BJ (cell line): ENCODE measurements at regions not wholly inside any gene's neighbourhood (a gene's known extent, or its start where the extent isn't known, plus 50 kb on each side); places are given as distances from the start of the nearest gene placed in this dataset.

ENCODE experiments used
- CTCF ChIA-PET: fragments of 350-600 bp; formaldehyde crosslinking; extraction: SDS; loops from one replicate; lab custom pipeline; 2021; ENCODE audit warnings: antibody characterized with exemption, inconsistent platforms; lab: Yijun Ruan, JAX
- POLR2A ChIA-PET: fragments of 300-600 bp; sonication (Branson Sonifier 250); formaldehyde crosslinking; extraction: SDS; loops from one replicate; lab custom pipeline; 2021; ENCODE audit warnings: antibody characterized with exemption; lab: Charles Lee
- DNase-seq: peaks from one replicate; pipeline ENCODE4 v3.0.0-alpha.2; 2011; ENCODE audit warnings: low read depth
- H3K27me3 ChIP-seq: 2 replicates; pipeline ENCODE4 v1.6.0; 2011; ENCODE audit warnings: low read length; ENCODE audit not compliant: control insufficient read depth, insufficient read depth
- H3K36me3 ChIP-seq: 2 replicates; pipeline ENCODE4 v1.5.1; 2011; ENCODE audit warnings: low read length; ENCODE audit not compliant: control insufficient read depth, insufficient read depth
- H3K4me3 ChIP-seq: 2 replicates; pipeline ENCODE4 v1.5.1; 2011; ENCODE audit warnings: low read depth, mild to moderate bottlenecking, control low read depth, low read length
- CTCF ChIP-seq: IDR thresholded peaks from 2 replicates; pipeline ENCODE4 v1.5.1; 2011; ENCODE audit warnings: low read depth, mild to moderate bottlenecking, control low read depth, inconsistent platforms, low read length, moderate library complexity; ENCODE audit not compliant: insufficient read depth

DNA sequence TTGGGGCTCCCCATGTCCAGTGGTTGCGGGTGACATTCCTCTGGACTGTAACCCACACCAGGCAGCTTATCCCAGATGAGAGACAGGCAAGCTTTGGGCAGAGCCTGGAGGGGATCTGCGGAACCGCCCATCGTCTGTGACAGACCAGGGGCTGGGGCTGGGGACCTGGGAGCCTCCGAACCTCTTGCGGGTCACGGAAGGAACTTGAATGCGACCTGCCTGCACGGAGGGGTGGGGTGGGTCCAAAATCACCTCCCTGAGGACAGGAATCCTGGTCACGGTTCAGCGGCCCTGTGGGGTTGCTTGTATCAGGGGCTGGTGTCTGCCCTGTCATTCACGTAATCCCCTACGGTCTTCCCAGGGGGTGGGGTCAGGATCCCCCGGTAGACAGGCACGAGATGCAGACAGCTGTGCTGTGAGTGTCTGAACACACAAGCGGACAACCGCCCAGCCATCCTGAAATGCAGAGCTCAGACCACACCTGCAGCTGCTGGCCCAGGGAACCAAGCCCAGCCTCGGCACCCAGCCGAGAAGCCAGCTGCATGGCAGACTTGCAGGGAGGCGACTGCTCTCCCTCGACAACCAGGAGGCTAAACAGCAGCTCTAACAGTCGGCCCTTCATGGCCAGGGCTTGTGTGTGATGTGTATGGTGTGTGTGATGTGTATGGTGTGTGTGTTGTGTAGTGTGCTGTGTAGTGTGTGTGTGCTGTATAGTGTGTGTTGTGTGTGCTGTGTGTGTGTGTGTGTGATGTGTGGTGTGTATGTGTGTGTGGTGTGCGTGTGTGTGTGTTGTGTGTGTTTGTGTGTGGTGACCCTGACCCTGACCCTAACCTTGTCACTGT lies 105.9 kb upstream of the ADRA2C start:
- no peak for TF ChIP-seq CTCF
- Histone ChIP-seq H3K4me3 (no peak overlapping the region), H3K27me3 (peaks cover 5% of the 10 kb centered on the region), H3K36me3 (no peaks in the 10 kb centered on the region)
- DNase-seq, result no peak
- POLR2A ChIA-PET, result no interaction called here
- CTCF ChIA-PET, result no interaction called here

DNA sequence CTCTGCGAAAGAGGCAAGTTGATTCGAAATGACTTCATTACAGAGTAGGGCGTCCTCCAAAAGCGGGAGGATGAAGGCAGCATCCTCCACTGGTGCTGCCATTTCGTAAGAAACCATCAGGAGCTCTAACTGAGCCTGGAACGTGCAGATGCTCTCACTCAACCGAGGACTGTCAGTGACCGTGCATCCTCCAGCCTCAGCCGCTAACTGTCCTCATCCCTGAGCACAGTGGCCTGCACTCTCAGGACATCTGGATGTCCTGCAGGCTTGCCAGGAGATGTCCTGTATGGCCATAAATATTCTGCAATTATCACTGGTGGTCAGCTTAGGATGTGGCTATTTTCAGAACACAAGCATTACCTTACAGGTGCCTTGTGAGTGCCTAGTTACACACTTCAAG lies 107.1 kb upstream of the ADRA2C start:
- Histone ChIP-seq H3K4me3 (no peak overlapping the region), H3K36me3 (no peaks in the 10 kb centered on the region), H3K27me3 (peaks cover 6% of the 10 kb centered on the region)
- CTCF ChIA-PET, result no interaction called here
- no peak for TF ChIP-seq CTCF
- POLR2A ChIA-PET, result no interaction called here
- DNase-seq, result no peak

DNA sequence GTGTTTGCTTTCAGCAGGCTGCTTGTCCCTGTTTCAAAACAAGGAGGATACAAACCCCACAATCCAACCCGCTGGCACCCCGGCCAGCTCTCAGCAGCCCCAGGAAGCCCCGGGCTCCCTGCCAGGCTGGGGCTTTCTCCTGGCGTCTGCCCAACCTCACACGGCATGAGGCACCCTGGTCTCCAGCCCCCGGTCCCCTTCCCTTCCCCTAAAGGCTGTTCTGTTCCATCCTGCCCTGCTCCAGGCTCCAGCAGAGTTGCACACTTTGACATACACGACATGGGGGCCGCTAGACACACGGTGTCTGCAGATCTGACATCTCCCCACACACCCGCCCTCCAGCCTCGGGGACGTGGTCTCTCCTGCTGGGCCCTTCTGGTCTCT lies 107.7 kb upstream of the ADRA2C start:
- no peak for TF ChIP-seq CTCF
- Histone ChIP-seq H3K4me3 (no peak overlapping the region), H3K27me3 (peaks cover 7% of the 10 kb centered on the region), H3K36me3 (no peaks in the 10 kb centered on the region)
- POLR2A ChIA-PET, result no interaction called here
- DNase-seq, result no peak
- CTCF ChIA-PET, result interaction anchor here (1.5 kb wide), 1 partner anchor 14 kb away, joined by 3 read pairs; no protein-coding TSS in a partner anchor

- ChIA-PET CTCF (interaction anchor here (0.5 to 1.5 kb wide), 4 partner anchors 9 to 90 kb away, joined by 3 to 4 read pairs (median 3); no protein-coding TSS in a partner anchor), POLR2A (no interaction called here)
- Histone ChIP-seq H3K36me3 (no peaks in the 10 kb centered on the region), H3K4me3 (no peak overlapping the region), H3K27me3 (peaks cover 8% of the 10 kb centered on the region)
- DNase-seq, result peak; percentile 69
- 0 out of 2 replicates have a peak, but pooled peaks have one; percentile 8 for TF ChIP-seq CTCF
Measured at GRCh38 chr4:3657902-3658529, 108.2 kb upstream of the ADRA2C start.
